HG02943 (cell line): ENCODE measurements at regions not wholly inside any gene's neighbourhood (a gene's known extent, or its start where the extent isn't known, plus 50 kb on each side); places are given as distances from the start of the nearest gene placed in this dataset.

Experiments used
- ATAC-seq: cut with Tn5 transposase; IDR thresholded peaks from one replicate; pipeline ENCODE4 v1.9.1; 2021; ENCODE audit warnings: mild to moderate bottlenecking, low read depth, moderate library complexity; ENCODE audit not compliant: unreplicated experiment

DNA sequence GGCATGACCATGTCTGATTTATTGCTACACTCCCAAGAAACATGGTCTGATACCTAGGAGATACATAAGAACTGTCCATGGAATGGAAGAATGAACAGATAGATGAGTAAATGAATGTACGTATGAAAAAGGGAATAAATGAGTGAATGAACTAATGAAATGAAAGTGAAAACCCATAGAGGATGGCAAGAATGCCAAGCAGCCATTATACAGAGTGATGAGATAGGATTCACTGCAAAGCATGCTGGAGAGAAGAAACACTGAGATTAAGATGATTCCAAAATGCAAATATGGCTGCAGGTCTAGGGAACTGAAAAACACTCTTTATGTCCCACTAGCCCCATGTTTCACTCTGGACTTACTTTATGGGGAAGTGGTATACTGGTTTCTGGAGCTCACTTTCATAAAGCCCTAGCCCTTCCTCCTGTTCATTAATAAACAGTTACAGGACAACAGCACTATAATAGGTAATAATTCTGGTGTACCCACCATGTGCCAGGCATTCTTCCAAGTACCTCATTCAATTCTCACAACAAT lies 170.3 kb upstream of the RAD23B start:
- ATAC-seq = peak; percentile 73

- no peak for ATAC-seq
Measured at GRCh38 chr9:107118863-107119624, 164.0 kb upstream of the RAD23B start.

DNA sequence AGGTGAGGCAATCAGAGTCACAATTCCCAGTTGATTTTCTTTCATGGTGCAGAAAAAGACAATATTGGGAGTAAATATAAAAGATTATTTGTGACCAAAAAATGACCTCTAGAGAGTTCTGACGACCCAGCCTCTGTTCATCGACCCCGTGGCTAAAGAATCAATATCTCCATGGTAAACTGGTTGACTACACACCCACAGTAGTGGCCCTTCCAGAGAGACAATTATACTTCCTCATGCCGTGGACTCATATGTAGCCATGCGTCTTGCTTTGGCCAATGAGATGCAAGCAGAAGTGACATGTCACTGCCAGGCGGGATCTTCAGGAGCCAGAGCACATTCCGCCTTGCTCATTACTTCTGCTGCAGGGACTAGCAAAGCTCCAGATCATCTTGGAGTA lies 163.3 kb upstream of the RAD23B start:
- no peak for ATAC-seq

GRCh38 chr9:107123389-107123788 lies 159.7 kb upstream of the RAD23B start:
- ATAC-seq = no peak

- no peak for ATAC-seq
Measured at GRCh38 chr9:107127608-107128007, 155.5 kb upstream of the RAD23B start.

DNA sequence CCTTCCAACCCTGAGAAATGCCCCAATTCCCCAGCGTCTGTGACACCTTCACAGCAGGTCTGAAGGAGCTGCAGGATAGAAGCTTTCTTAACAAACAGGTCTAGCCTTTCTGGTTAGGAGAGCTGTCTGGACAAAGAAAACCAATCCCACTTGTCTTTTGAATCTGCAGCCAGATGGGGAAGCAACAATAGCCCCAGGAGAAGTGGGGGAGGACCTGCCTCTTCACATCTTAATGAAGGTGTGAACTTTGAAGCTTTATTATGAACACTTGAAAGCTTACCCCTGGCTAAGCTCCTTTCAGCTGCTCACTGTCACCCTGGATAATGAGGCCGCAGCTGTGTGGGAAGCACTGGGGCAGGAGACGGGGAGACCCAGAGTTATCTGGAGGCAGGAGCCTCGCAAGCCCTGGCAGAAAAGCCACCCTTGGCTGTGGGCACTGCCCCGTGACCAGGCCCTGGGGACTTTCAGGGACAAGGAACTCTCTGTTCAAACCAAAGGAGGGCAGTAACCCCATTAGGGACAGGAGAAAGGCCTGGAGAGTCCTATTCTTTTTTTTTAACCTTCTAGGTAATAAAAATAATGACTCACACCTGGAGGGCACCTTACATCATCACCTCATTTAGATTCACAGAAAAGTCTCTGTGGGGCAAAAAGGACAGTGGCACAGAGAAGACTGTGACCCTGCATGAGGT lies 151.8 kb upstream of the RAD23B start:
- no peak for ATAC-seq

DNA sequence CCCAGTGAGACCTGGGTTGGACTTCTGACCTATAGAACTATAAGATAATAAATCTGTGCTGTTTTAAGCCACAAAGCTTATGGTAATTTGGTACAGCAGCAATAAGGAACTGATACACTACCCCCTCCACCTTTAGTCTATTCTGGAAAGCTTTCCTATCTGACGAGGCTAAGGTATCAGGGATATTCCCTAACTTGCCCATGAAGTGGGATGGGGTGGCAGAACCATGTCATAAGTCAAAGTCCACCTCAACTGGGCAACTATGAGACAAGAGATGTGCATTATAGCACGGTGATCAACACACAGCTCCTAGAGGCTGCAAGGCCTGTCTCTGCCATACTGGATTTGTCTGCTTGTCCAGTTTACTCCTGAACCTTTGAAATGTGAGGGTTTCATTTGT lies 146.8 kb upstream of the RAD23B start:
- no peak for ATAC-seq

DNA sequence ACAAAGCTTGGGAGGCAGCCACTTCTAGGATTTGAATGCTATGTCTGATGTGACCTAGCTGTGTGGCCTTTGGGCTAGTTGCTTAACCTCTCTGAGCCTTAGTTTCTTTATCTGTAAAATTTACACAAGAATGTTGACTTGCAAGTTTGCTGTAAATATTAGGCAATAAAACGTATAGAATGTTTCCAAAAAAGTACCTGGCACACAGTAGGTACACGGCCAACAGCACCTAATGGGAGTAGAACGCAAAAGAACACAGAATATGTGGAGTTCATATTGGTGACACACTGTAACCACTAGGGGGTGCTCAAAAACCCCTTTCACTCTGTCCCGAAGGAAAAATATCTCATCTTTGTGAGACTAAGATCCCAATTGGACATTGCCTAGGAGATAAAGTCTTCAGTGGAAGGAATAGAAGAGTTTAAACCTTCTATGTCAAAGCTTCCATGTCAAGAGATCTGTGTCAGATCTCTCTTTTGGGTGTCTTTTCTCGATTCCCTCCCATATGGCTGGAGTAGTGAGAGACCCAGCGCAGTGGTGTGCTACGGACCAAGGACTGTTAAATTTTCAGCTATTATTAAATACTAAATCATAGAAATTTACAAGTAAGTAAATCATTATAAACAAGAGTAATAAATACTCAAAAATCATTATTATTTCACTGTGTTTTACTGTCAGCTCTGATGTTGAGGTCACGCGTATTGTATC lies 145.4 kb upstream of the RAD23B start:
- ATAC-seq = no peak

GRCh38 chr9:107138261-107138992 lies 144.7 kb upstream of the RAD23B start:
- no peak for ATAC-seq

GRCh38 chr9:107141967-107142366 lies 141.1 kb upstream of the RAD23B start:
- ATAC-seq = no peak

DNA sequence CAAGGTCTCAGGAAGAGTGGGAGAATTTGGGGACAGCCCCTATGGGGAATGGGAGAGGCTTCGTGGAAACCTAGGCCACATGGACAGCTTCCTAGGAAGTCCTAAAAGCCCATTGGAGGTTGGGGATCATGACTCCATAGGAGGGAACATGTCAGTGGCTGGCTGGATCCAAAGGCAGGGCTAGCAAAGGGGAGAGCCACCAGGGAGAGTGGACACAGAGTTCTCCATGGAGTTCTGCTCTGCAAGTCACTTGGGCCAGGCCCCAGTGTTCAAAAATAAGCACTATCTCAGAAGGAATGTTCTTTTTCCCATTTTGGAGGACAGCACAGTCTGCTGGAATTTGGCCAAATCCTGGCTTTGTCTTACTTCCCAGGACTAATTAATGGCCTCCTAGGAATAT lies 140.6 kb upstream of the RAD23B start:
- ATAC-seq = no peak

DNA sequence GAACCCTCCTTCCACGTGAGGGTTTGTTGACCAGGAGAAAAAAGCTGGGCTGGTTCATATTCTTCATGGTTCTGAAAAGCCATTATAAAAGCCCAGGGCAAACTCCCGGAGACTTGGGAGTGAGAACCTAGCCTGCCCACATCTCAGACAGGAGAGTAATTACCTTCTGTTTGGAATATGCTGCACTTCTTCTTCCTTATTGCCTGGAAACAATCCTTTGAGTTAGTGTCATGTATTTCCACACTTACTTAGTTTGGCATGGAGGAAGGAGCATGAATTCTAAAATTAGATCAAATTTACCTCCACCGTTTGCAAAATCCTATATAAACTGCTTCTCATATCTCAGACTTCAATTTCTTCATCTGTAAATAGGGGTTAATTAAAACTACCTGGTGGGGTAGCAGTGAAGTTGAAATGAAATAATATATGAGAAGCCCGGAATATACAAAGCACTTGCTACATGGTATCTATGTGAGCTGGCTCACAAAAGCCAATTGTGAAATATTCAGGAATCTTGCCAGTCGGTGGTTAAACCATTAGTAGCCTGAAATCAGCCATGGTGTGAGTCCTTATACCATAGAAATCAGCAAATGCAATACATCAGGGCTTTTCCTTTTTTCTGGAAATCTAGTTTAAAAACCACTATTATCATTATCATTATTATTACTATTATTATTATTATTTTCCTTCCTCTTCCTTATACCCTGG lies 140.0 kb upstream of the RAD23B start:
- no peak for ATAC-seq

- ATAC-seq = no peak
Measured at GRCh38 chr9:107144475-107144874, 138.6 kb upstream of the RAD23B start.

DNA sequence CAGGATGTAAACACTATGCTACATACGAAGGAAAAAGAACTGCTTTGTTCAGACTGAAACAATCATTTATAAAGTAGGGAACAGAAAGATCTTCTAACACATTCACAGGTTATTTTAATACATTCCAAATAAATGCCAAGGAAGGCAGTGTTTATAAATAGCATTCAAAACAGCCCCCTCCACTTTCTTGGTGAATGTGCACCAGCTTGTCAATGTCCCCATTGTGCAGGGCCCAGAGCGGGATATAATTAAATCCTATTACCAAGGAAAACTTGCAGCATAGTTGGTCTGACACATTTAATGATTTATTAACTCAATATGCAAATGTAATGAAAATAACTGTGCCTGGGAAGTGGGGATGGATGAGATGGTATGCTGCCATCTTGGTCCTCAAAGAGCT lies 135.9 kb upstream of the RAD23B start:
- ATAC-seq = no peak

DNA sequence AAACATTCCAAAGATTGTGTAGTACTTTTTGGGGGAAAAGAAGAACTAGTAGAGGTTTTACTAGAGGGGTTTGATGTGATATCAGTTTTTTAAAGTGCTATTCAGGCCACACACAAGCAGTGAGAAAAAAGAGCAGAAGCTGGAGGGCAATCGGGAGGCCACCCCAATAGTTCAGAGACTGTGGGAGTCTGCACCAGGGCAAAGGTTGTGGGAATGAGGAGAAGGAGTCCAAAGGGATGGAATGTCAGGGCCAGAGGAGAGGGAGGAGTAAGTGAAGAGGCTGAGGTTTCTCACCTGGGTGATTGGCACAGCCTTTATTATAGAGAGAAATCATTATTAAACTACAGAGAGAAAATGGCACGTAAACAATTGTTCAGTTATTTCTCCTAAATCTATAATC lies 134.9 kb upstream of the RAD23B start:
- no peak for ATAC-seq

GRCh38 chr9:107149756-107150155 lies 133.3 kb upstream of the RAD23B start:
- ATAC-seq = no peak

DNA sequence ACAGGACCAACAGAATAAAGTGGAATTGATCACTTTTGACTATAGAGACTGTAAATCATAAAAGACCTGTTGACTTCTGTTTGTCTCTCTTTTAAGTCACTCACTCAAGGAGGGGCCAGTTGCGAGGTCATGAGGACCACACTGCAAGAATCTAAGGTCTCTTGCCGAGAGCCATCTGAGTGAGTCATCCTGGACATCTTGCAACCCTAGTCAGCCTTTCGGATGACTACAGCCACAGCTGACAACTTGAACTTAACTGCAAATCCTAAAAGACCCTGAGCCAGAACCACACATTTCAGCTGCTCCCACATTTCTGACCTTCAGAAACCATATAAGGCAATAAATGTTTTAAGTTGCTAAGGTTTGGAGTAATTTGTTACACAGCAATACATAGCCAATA lies 129.7 kb upstream of the RAD23B start:
- ATAC-seq = no peak

DNA sequence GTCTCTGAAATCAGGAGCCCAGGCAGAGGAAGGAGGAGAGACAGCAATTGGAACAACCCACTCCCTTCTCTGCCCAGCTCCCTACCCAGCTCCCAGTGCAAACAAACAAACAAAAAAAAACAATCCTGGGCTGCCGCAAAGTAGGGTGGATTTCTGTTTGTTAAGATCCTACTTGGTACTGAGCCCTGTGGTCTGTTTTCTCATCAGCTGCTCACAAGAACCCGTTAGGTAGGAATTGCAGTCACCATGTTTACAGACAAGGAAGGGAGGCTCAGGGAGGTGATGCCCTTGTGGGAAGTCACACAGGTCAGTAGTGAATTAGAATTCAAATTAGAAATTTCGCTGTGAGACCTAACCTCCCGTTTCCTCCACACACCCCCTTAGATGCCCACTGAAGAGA lies 128.8 kb upstream of the RAD23B start:
- no peak for ATAC-seq

GRCh38 chr9:107154766-107155165 lies 128.3 kb upstream of the RAD23B start:
- no peak for ATAC-seq

DNA sequence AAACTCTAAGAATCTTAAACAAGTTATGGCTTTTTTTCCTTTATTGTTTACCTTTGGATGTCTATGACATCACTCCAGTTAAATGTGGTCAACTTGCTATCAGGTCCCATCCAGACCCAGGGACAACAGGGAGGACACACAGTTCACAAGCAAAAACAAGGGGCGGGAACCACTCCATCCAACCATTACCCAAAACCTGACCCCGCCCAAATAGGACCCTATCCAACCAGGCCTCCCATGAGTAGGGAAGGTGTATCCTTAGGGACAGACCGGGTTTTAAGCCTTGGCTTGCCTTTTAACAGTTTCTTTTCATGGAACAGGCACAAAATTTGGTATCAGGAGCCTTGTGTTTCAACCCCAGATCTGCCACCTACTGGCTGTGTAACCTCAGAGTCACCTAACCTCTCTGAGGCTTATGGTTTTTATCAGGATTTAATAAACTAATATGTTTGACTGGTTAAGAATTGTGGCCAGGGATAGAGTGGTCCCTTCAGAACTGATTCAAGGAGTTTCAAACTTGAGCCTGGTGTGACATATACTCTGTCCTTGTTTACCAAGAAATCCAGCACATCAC lies 127.7 kb upstream of the RAD23B start:
- no peak for ATAC-seq
